Fibroblast of peridontal ligament (primary cell): ENCODE measurements at regions not wholly inside any gene's neighbourhood (a gene's known extent, or its start where the extent isn't known, plus 50 kb on each side); places are given as distances from the start of the nearest gene placed in this dataset.

Experiments
- DNase-seq: peaks from one replicate; pipeline ENCODE4 v3.0.0-alpha.2; 2010; ENCODE audit errors: extremely low read depth

DNA sequence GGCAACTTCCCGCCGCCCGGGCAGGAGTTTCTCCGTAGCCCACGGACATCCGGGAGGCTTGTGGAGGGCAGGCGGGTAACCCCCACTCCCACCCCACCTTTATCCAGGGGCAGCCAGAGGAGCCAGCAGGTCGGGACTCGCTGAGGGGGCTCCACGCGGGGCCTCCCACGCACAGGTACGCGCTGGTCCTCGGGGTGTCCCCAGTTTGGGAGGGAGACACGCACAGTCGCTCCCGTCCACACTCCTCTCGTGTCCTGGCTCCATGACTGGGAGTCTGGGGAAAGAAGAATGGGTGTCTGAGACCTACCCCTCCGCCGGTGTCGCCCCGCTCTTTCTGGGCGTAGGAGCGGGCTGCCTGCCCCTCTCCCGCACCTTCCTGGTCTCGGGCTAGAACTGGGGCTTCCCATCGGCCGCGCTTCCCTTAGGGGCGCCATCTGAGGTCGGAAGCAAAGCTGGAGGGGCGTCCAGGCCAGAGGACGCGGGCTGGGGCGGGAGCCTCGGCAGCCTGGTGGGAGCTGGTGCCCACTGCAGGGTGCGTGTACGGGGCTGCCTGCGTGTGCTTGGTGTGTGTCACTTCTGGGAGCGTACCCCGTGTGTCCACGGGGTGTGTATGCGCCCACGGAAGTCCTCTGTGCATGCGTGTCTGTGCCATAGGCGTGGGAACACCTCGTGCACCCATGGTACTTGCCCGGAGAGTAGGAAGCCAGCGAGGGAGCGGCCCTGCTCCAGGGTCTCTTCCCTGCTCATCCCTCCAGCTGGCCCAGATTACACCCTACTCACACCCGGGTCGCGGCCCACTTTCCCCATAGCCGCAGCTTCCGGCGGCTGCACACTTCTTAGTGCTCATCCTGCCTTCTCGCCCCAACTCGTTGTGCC, 73.0 kb upstream of the LEP start:
- DNase-seq: no peak

DNA sequence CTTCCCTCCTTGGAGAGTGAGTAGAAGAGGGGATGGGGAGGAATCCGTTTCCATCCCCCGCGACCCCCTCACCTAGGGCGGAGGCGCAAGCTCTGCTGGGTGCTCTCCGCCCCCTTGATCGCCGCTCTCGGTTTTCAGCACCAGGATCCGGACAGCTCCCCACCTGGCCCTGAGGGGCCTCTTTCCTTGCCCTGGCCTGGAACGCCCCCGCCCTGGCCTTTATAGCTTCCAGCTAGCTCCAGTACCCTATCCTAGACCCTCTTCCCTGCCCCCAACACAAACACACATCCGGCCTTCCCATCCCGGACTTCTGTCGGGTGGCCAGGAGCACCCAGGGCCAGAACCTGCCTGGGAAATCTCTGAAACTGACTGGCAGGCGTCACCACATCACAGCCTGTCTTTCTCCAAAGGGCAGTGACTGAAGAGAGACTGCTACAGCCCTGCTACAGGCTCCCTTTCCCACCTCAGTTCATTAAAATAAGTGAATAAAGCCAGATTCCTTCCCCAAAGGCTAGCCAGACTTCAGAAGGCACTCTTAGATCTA, 72.3 kb upstream of the LEP start:
- no peak for DNase-seq

DNA sequence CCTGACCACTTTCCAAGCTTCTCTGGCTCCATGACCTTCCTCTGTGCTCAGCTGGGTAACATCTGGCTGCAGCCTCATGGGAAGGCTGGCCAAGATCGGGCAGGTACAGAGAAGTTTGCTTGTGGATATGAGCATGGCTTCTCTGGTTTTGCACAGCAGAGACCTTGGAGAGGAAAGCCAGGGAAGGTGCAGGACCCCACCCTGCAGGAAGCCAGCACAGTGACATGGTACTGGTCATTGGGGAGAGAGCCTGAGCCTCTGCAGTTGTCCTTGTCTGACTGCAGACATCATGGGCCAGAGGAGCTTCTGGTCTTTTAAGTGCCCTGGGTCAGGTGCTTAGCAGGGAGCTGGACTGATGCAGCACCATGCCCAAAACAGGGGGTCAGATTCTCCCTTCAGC, 70.6 kb upstream of the LEP start:
- DNase-seq: no peak

DNA sequence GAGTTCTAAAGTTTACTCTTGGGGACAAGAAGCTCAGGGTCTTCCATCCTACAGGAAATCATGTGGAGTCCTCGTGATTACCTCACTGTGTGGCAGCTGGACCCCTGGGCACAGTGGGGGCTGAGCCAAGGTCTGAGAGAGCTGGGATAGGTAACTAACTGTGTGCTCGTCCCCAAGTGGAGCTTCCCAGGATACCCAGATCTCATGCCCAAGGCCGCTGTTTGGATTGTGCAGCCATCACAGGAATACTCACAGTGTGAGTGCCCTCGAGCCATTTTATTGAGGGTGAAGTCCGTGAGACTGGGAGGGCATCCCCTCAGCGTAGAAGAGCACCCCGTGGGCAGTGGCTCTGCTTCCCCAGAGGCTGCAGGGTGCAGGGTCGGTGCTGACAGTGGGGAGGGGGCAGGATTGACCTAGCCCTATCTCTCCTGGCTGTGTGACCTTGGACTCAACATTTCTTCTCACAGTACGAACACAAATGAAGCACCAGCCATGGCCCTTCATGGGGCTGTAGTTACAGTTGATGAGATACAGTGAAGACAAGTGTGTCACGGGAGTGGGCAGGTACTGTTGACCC, 69.6 kb upstream of the LEP start:
- no peak for DNase-seq

DNA sequence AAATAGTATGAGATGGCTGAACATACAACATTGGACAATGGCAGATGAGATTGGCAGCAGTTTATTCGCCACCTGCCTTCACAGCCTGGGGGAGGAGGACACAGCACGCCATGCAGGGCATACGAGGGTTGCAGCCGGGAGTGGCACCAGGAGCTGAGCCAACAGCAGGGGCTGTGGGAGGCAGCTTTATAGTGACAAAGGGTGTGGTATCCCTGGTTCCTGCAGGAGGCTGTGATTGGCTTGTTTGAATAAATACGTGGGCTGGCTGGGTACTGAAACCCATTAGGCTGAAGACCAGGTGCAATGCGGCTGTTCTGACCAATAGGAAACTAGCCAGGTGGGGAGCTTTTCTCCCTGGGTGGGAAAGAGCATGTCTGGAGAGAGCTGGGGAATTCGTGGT, 68.9 kb upstream of the LEP start:
- DNase-seq: no peak

DNA sequence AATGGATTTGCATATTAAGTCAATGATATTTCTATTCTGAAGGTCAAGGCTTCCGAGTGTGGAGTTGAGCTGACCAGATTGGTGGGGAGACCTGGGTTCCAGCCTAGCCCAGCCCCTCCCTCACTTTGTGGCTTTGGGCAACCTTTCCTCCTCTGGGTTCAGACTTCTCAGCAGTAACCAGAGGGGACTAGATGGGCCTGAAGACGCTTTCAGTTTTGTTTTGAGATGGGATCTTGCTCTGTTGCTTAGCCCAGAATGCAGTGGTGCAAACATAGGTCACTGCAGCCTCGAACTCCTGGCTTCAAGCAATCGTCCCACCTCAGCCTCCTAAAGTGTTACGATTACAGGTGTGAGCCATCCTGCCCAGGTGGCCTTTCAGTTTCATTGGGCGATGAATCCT, 68.1 kb upstream of the LEP start:
- no peak for DNase-seq

DNA sequence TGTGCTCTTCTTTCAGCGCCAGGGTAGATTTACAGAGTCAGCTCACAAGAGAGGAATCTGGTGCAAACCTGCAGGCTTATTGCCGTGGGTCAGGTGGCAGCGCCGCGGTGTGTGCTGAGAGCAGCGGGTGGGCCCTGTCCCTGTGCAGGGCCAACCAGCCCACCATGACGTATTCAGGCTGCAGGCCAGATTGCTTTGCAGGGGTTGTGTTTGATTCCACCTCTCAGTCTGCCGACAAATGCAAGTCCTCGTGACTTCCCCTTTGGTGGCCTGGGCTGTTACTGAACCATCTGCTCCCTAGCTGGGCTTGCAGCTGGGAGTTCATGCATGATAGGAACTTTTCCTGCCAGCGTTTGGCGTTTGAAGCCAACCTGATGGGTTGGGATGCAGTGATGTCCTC, 66.7 kb upstream of the LEP start:
- no peak for DNase-seq

DNA sequence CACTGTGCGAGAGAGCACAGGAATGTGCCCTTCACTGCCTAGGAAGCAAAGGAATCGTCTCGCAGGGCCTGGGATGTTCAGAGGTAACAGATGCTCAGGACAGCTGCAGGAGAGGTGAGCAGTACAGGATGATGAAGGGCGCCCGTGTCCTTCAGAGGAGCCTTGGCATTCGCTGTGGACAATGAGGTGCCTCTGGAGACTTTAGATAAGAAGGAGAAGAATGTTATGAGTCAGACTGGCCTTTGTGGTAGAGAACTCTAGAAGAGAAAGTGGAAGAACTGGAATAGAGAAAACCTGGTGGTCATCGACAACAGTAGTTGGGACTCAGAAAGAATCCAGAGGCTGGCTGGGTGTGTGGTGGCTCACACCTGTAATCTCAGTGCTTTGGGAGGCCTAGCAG, 64.4 kb upstream of the LEP start:
- DNase-seq: no peak

DNA sequence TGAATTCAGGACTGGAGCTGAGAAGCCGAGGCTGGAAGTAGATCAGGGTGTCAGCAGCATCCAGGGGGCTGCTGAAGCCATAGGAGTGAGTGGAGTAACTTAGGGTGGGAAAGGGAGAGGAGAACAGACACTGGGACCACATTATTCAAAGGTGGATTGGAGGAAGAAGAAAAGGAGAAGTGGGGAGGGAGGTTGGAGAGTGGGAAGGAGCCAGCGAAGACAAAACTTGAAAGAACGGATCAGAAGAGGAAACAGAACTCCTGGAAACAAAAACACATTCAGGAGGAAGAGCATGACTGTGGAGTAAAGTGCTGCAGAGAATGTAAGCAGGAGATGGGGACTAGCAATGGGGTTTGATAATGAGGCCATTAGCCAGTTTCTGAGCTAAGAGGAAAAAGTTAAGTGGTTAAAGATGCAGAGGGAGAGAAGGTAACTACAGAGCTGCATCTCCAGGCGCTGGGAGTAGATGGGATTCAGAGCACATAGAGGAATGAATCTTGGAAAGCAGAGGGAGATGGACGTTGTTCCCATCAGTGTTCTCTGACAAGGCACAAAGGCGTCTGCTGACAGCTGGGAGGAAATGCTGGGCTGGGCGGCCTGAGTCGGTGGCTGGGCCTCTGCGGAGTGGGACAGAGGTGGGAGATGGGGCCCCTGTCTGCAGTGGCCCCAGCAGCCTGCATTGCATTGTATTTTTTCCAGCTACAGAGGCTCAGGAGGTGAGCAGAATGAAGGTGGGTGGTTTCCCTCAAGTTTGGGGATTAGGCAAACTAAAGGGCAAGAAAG, 63.1 kb upstream of the LEP start:
- no peak for DNase-seq

DNA sequence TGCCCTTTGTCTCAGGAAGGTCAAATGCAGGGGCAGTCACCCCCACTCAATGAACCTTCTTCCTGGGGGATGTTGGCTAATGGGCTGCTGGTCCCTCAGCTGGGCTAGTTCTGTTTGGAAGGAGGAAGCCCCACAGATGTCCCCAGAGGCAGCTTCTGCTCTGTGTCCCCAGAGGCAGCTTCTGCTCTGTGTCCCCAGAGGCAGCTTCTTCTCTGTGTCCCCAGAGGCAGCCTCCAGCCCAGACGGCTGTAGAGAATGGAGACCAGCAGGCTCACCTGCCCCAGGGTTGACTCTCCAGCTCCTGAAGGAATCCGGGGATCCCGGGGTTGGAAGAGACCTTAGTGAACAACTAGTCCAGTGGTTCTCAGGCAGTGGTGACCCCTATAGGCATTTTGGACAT, 62.5 kb upstream of the LEP start:
- DNase-seq: no peak

DNA sequence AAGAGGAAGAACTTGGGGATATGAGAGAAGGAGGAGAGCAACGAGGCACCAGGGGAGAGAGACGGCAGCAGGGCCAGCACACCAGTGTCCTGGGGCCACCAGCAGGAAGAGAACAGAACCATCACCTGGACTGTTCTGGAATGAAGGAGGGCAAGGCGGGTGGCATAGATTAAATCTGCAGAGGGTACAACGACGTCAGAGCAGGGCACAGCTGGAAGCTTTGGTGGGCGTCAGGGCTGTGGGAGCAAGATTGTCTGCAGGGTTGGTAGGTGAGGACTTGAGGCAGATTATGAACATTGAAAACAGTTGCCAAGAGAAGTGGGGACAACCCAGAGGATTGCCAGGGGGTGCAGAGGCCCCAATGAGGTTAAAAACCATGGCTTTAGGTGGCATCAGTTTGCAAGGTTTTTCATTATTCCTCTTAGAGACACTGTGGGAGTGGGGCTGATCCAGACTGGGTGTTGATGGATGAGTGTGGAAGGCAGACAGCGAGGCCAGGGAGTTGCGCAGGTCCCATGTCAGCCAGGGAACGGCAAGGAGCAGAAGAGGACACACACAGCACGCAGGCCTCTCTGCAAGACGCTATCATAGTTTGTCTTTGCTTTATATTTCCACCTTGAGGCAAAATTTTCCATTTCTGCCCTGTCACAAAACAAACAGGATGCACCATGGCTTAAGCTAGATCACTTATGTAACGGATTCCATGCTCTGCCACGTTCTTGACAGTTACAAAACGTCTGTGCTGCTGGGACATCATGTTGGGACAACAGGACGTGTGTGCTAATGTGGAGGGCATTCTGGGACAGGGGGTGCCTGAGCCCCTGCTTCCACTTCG, 52.5 kb upstream of the LEP start:
- no peak for DNase-seq

DNA sequence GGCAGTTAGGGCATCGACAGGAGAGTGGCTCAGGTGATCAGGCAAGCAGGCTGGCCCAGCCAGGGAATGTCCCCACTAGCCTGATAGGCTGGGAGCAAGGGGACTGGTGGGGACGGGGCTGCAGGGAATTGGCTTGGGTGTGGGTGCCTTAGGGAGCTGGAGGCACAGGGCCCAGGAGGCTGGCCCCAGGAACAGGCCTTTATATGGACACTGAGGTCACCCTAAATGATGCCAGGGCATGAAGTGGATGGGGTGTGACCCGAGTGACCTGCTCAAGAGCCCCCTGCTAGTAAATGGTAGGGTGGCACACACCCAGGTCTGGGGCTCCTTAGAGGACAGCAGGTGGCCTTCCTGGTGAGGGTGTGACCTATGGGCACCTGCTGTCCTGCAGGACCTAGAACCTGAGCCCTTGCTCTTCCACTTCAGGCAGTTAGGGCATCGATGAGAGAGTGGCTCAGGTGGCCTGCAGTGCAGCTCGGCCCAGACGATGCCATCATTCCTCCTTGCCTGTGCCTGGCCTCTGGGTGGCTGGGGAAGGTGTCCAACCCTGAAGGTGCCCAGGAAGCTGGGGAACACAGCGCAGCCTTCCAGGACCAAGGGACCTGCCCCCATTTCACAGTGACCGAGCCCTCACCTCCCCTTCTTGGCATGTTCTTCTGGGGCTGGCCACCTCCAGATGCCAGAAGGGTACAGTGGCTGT, 51.7 kb upstream of the LEP start:
- no peak for DNase-seq

DNA sequence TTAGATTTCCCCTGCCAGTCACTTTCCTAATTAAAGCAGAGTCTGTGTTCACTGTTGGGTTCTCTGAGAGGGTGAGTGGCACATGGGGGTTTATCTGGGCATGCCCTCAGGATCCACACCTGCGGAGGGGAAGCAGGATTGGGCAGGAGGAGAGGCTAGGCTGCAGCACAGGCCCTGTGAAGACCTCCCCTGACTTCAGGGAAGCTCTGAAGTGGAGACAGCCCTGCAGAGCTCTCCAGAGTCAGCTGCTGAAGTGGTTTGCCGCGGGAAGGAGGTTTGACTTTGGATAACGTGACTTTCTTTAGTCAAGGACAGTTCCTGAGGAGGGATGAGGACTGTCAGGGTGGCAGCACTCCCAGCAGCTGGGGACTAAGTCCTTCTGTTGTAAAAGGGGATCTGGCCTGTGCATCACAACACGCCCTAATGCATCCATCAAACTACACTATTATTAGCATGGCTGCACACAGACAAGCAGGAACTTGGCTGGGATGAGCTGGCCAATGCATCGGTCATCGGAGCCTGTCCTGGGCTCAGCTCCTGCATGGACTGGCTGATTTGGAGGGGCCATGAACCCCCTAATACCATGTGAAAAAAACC, 50.9 kb upstream of the LEP start:
- DNase-seq: no peak

DNA sequence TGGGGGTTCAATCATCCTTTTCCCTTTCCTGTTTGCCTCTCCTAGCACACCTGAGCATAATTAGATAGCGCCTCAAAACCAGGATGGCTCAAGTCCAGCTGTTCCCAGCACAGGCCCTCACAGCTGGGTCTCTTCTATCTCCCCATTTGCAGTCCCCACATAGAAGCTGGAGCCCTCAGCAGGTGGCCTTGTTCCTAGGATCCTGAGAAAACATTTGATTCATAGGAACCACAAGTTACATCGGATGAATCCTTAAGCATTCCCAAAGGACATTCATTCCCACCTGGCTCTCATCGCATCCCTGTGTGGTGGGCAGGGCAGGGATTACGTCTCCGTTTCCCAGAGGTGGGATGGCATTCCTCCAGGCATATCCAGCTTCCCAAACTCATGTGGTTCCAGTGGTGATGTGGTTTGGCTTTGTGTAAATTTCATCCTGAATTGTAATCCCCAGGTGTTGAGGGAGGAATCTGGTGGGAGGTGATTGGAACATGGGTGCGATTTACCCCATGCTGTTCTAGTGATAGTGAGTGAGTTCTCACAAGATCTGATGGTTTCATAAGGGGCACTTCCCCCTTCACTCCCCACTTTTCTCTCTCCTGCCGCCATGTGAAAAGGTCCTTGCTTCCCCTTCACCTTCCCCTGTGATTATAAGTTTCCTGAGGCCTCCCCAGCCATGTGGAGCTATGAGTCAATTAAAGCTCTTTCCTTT, 49.8 kb upstream of the LEP start:
- no peak for DNase-seq
